ENCODE measurements at regions not wholly inside any gene's neighbourhood (a gene's known extent, or its start where the extent isn't known, plus 50 kb on each side); places are given as distances from the start of the nearest gene placed in this dataset.

DNA sequence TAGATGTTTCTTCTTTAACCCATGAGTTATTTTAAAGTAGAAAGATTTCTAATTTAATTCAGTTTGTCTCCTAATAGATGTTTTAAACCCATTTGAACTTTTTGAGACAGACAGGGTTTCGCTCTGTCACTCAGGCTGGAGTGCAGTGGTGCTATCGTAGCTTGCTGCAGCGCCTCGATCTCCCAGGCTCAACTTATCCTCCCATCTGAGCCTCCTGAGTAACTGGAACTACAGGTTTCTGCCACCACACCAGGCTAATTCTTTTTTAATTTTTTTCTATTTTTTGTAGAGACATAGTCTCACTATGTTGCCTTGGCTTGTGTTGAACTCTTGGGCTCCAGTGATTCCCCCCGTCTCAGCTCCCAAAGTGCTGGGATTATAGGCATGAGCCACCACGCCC, 53.0 kb upstream of the RAB18 start:
- no peak overlapping the region for H2BK12ac ChIP-seq (ENCODE audit: low read length in 2 of 2)
- no peak overlapping the region for H3K4me3 ChIP-seq (ENCODE audit: insufficient read depth in 1 of 2, low read depth in 1 of 2, low read length in 2 of 2)
- H2AK5ac ChIP-seq (ENCODE audit: low read length, severe bottlenecking), result no peak overlapping the region
- H4K91ac ChIP-seq (ENCODE audit: low read length), result no peak overlapping the region
- H3K14ac ChIP-seq (ENCODE audit: low read length in 2 of 2), result no peak overlapping the region
- no peaks in the 10 kb centered on the region for H3K9me3 ChIP-seq (ENCODE audit: control insufficient read depth, low read length)
- H3K36me3 ChIP-seq (ENCODE audit: control insufficient read depth in 1 of 2, insufficient read depth in 2 of 2, low read depth in 1 of 2, low read length in 2 of 2), result no peaks in the 10 kb centered on the region
- no peak overlapping the region for H3K4ac ChIP-seq (ENCODE audit: low read depth in 1 of 2, low read length in 2 of 2)
- H3K79me1 ChIP-seq (replicated peaks; ENCODE audit: low read length, poor library complexity, severe bottlenecking), result no peaks in the 10 kb centered on the region
- no peak overlapping the region for H3K4me2 ChIP-seq (ENCODE audit: low read length, poor library complexity, severe bottlenecking)
- no peak overlapping the region for H4K8ac ChIP-seq (ENCODE audit: low read length)
- H3K27ac ChIP-seq (ENCODE audit: low read length, poor library complexity, severe bottlenecking), result no peak overlapping the region
- H3K4me1 ChIP-seq (ENCODE audit: control insufficient read depth, insufficient read depth, low read depth, low read length), result no peaks in the 10 kb centered on the region
- DNase-seq, result no peak
- H2BK5ac ChIP-seq (ENCODE audit: low read depth, low read length, poor library complexity, severe bottlenecking), result no peak overlapping the region
- H3K23ac ChIP-seq (ENCODE audit: low read length in 2 of 2), result no peak overlapping the region
- no peak overlapping the region for H2BK120ac ChIP-seq (ENCODE audit: low read depth, low read length)
- H2BK15ac ChIP-seq (ENCODE audit: low read depth, poor library complexity, severe bottlenecking), result no peak overlapping the region
- H2AFZ ChIP-seq (ENCODE audit: low read depth, low read length), result no peak overlapping the region
- H3K27me3 ChIP-seq (ENCODE audit: control insufficient read depth in 1 of 2, insufficient read depth in 1 of 2, low read length in 2 of 2), result no peaks in the 10 kb centered on the region
- no peak overlapping the region for H3K18ac ChIP-seq (ENCODE audit: low read depth in 1 of 2, low read length in 2 of 2)
- H3K9ac ChIP-seq (ENCODE audit: low read length), result no peak overlapping the region
- WGBS, result 89% methylated on average over 4 of the region's 6 CpGs

DNA sequence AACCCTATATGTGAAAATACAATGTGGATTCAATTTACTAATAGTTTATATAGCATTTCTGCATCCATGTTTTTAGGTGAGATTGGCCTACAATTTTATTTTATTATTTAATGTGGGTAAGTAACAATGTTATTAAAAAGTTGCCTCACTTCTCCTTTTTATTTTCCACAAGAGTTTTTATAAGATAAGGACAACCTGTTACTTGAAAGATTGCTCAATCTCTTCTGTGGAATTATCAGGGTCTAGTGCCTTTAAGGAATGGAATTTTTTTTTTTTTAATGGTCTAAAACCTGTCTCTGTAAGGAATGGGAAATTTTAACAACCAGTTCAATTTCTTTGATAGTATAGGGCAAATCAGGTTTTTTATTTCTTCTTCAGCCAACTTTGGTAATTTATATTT, 53.9 kb upstream of the RAB18 start:
- no peak overlapping the region for H2BK12ac ChIP-seq (ENCODE audit: low read length in 2 of 2)
- H3K18ac ChIP-seq (ENCODE audit: low read depth in 1 of 2, low read length in 2 of 2), result no peak overlapping the region
- H3K9ac ChIP-seq (ENCODE audit: low read length), result no peak overlapping the region
- no peaks in the 10 kb centered on the region for H3K79me1 ChIP-seq (replicated peaks; ENCODE audit: low read length, poor library complexity, severe bottlenecking)
- no peak overlapping the region for H4K91ac ChIP-seq (ENCODE audit: low read length)
- H3K14ac ChIP-seq (ENCODE audit: low read length in 2 of 2), result no peak overlapping the region
- H2BK15ac ChIP-seq (ENCODE audit: low read depth, poor library complexity, severe bottlenecking), result no peak overlapping the region
- H2BK5ac ChIP-seq (ENCODE audit: low read depth, low read length, poor library complexity, severe bottlenecking), result no peak overlapping the region
- H2AK5ac ChIP-seq (ENCODE audit: low read length, severe bottlenecking), result no peak overlapping the region
- no peak overlapping the region for H2AFZ ChIP-seq (ENCODE audit: low read depth, low read length)
- DNase-seq, result no peak
- H3K27me3 ChIP-seq (ENCODE audit: control insufficient read depth in 1 of 2, insufficient read depth in 1 of 2, low read length in 2 of 2), result no peaks in the 10 kb centered on the region
- H2BK120ac ChIP-seq (ENCODE audit: low read depth, low read length), result no peak overlapping the region
- H3K4ac ChIP-seq (ENCODE audit: low read depth in 1 of 2, low read length in 2 of 2), result no peak overlapping the region
- no peak overlapping the region for H3K23ac ChIP-seq (ENCODE audit: low read length in 2 of 2)
- no peak overlapping the region for H3K27ac ChIP-seq (ENCODE audit: low read length, poor library complexity, severe bottlenecking)
- no peaks in the 10 kb centered on the region for H3K36me3 ChIP-seq (ENCODE audit: control insufficient read depth in 1 of 2, insufficient read depth in 2 of 2, low read depth in 1 of 2, low read length in 2 of 2)
- no peak overlapping the region for H4K8ac ChIP-seq (ENCODE audit: low read length)
- no peak overlapping the region for H3K4me2 ChIP-seq (ENCODE audit: low read length, poor library complexity, severe bottlenecking)
- no peaks in the 10 kb centered on the region for H3K4me1 ChIP-seq (ENCODE audit: control insufficient read depth, insufficient read depth, low read depth, low read length)
- H3K4me3 ChIP-seq (ENCODE audit: insufficient read depth in 1 of 2, low read depth in 1 of 2, low read length in 2 of 2), result no peak overlapping the region
- H3K9me3 ChIP-seq (ENCODE audit: control insufficient read depth, low read length), result no peaks in the 10 kb centered on the region

DNA sequence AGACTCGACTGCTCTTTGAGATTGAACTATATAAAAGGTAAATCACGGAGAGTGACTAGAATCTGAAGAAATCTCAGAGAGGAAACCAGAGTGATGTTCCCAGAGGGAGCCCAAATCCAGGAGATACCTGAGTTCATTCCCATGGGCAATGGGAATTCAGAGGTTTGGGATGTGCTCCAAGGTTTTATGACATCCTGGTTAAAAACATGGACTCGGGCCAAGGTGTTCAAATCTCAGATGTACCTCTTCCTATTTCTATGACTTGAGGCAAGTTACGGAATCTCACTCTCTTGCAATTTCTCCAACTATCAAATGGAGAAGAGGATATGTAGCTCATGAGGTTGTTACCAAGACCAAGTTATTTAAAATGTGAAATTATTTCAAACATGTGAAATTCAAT, 54.5 kb upstream of the RAB18 start:
- Histone ChIP-seq H2BK120ac (ENCODE audit: low read depth, low read length) (no peak overlapping the region), H3K23ac (ENCODE audit: low read length in 2 of 2) (no peak overlapping the region), H2AK5ac (ENCODE audit: low read length, severe bottlenecking) (no peak overlapping the region), H3K18ac (ENCODE audit: low read depth in 1 of 2, low read length in 2 of 2) (no peak overlapping the region), H2BK15ac (ENCODE audit: low read depth, poor library complexity, severe bottlenecking) (no peak overlapping the region), H2BK12ac (ENCODE audit: low read length in 2 of 2) (no peak overlapping the region), H3K9ac (ENCODE audit: low read length) (no peak overlapping the region), H3K27ac (ENCODE audit: low read length, poor library complexity, severe bottlenecking) (no peak overlapping the region), H3K4me2 (ENCODE audit: low read length, poor library complexity, severe bottlenecking) (no peak overlapping the region), H3K4me3 (ENCODE audit: insufficient read depth in 1 of 2, low read depth in 1 of 2, low read length in 2 of 2) (no peak overlapping the region), H3K36me3 (ENCODE audit: control insufficient read depth in 1 of 2, insufficient read depth in 2 of 2, low read depth in 1 of 2, low read length in 2 of 2) (no peaks in the 10 kb centered on the region), H2AFZ (ENCODE audit: low read depth, low read length) (no peak overlapping the region), H4K8ac (ENCODE audit: low read length) (no peak overlapping the region), H3K9me3 (ENCODE audit: control insufficient read depth, low read length) (no peaks in the 10 kb centered on the region), H3K79me1 (replicated peaks; ENCODE audit: low read length, poor library complexity, severe bottlenecking) (no peaks in the 10 kb centered on the region), H3K27me3 (ENCODE audit: control insufficient read depth in 1 of 2, insufficient read depth in 1 of 2, low read length in 2 of 2) (no peaks in the 10 kb centered on the region), H2BK5ac (ENCODE audit: low read depth, low read length, poor library complexity, severe bottlenecking) (no peak overlapping the region), H3K4me1 (ENCODE audit: control insufficient read depth, insufficient read depth, low read depth, low read length) (no peaks in the 10 kb centered on the region), H4K91ac (ENCODE audit: low read length) (no peak overlapping the region), H3K4ac (ENCODE audit: low read depth in 1 of 2, low read length in 2 of 2) (no peak overlapping the region), H3K14ac (ENCODE audit: low read length in 2 of 2) (no peak overlapping the region)
- no peak for DNase-seq
- WGBS, result 83% methylated on average over 3 of the region's 4 CpGs

DNA sequence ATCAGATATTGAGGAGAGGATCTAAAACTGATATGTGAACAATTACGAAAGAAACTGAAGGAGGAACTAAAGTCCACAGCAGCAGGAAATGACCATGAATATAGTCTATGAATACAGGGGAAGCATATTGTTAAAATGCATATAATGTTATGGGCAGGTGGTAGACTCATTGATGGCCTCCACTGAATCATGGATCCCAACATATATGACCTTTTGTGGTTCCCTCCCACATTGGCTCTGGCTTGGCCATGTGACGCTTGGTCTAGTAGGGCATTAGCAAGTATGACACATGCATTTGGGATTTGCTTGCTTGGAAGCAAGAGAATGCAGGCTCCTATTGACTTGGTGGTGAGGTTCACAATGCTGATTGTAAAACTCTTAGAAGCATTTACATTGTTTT, 55.2 kb upstream of the RAB18 start:
- H3K14ac ChIP-seq (ENCODE audit: low read length in 2 of 2), result no peak overlapping the region
- 85% methylated on average over 2 of the region's 2 CpGs for WGBS
- no peak overlapping the region for H4K8ac ChIP-seq (ENCODE audit: low read length)
- no peak overlapping the region for H2AFZ ChIP-seq (ENCODE audit: low read depth, low read length)
- H4K91ac ChIP-seq (ENCODE audit: low read length), result no peak overlapping the region
- H3K79me1 ChIP-seq (replicated peaks; ENCODE audit: low read length, poor library complexity, severe bottlenecking), result no peaks in the 10 kb centered on the region
- no peaks in the 10 kb centered on the region for H3K9me3 ChIP-seq (ENCODE audit: control insufficient read depth, low read length)
- H2BK15ac ChIP-seq (ENCODE audit: low read depth, poor library complexity, severe bottlenecking), result no peak overlapping the region
- no peak overlapping the region for H3K23ac ChIP-seq (ENCODE audit: low read length in 2 of 2)
- H3K4me1 ChIP-seq (ENCODE audit: control insufficient read depth, insufficient read depth, low read depth, low read length), result no peaks in the 10 kb centered on the region
- H3K27me3 ChIP-seq (ENCODE audit: control insufficient read depth in 1 of 2, insufficient read depth in 1 of 2, low read length in 2 of 2), result no peaks in the 10 kb centered on the region
- no peak overlapping the region for H2AK5ac ChIP-seq (ENCODE audit: low read length, severe bottlenecking)
- no peak overlapping the region for H3K9ac ChIP-seq (ENCODE audit: low read length)
- no peak overlapping the region for H3K4me2 ChIP-seq (ENCODE audit: low read length, poor library complexity, severe bottlenecking)
- H2BK5ac ChIP-seq (ENCODE audit: low read depth, low read length, poor library complexity, severe bottlenecking), result no peak overlapping the region
- H3K4me3 ChIP-seq (ENCODE audit: insufficient read depth in 1 of 2, low read depth in 1 of 2, low read length in 2 of 2), result no peak overlapping the region
- no peak overlapping the region for H3K4ac ChIP-seq (ENCODE audit: low read depth in 1 of 2, low read length in 2 of 2)
- no peak overlapping the region for H3K27ac ChIP-seq (ENCODE audit: low read length, poor library complexity, severe bottlenecking)
- no peak overlapping the region for H2BK12ac ChIP-seq (ENCODE audit: low read length in 2 of 2)
- peak; percentile 32 for DNase-seq
- H3K36me3 ChIP-seq (ENCODE audit: control insufficient read depth in 1 of 2, insufficient read depth in 2 of 2, low read depth in 1 of 2, low read length in 2 of 2), result no peaks in the 10 kb centered on the region
- no peak overlapping the region for H2BK120ac ChIP-seq (ENCODE audit: low read depth, low read length)
- no peak overlapping the region for H3K18ac ChIP-seq (ENCODE audit: low read depth in 1 of 2, low read length in 2 of 2)

All from mesenchymal stem cell (in vitro differentiated cells and primary cell).